ENCODE measurements at regions not wholly inside any gene's neighbourhood (a gene's known extent, or its start where the extent isn't known, plus 50 kb on each side); places are given as distances from the start of the nearest gene placed in this dataset.

DNA sequence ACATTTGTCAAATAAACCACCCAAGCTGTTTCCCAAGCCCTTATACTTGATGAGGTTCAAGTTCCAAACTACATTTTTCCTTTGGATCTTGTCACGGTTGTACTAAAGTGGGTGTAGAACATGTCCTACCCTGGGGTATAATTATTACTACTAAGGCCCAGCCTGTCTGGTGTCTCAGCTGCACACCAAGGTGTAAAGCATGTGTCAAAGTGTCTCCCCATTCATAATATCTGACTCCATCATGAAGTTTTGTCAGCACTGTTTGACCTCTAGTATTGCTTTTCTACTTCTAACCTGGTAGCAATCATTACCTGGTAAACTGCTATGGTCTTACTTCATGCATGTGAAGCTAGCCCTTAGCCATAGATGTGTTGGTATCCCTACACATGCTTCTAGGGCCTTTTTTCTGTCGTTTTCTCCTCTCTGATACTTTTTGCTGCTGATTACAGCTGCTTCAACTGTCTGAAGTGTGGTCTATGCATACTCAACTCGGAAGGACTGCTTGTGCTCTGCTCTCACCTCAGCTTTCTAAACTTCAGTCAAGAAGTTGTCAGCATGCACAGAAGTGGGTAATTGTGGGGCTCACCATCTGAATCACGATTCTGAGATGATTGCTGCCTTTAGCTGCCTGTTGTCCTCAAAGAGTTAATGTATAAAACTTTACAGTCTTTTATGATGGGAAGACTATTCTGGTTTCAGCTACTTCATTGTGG is 445.7 kb upstream of the TRIB2 start:
- TF ChIP-seq, protein P1, sequence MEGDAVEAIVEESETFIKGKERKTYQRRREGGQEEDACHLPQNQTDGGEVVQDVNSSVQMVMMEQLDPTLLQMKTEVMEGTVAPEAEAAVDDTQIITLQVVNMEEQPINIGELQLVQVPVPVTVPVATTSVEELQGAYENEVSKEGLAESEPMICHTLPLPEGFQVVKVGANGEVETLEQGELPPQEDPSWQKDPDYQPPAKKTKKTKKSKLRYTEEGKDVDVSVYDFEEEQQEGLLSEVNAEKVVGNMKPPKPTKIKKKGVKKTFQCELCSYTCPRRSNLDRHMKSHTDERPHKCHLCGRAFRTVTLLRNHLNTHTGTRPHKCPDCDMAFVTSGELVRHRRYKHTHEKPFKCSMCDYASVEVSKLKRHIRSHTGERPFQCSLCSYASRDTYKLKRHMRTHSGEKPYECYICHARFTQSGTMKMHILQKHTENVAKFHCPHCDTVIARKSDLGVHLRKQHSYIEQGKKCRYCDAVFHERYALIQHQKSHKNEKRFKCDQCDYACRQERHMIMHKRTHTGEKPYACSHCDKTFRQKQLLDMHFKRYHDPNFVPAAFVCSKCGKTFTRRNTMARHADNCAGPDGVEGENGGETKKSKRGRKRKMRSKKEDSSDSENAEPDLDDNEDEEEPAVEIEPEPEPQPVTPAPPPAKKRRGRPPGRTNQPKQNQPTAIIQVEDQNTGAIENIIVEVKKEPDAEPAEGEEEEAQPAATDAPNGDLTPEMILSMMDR (IDR thresholded peaks at IDR 0.05; ENCODE audit: low read depth, low read length): no peak
- TF ChIP-seq EZH2phosphoT487 (IDR thresholded peaks at IDR 0.05; ENCODE audit: low read depth): no peak
- H2AFZ ChIP-seq (ENCODE audit: low read depth, low read length): peak overlapping the region; percentile 48; the same call in 1 of the 2 replicates
- no peak overlapping the region for H3K4me3 ChIP-seq (ENCODE audit: low read length)
- H3K4me2 ChIP-seq (ENCODE audit: low read length): peak overlapping the region; percentile 34
- no peaks in the 10 kb centered on the region for H3K9me3 ChIP-seq (ENCODE audit: insufficient read depth, low read length)
- no peaks in the 10 kb centered on the region for H3K79me2 ChIP-seq (ENCODE audit: low read length)
- no peaks in the 10 kb centered on the region for H3K36me3 ChIP-seq (replicated peaks; ENCODE audit: low read depth, low read length)
- no peak overlapping the region for H3K9ac ChIP-seq (ENCODE audit: low read length)
- no peaks in the 10 kb centered on the region for H4K20me1 ChIP-seq (ENCODE audit: insufficient read depth, low read length)
- no peaks in the 10 kb centered on the region for H3K27me3 ChIP-seq (ENCODE audit: low read depth, low read length)
- H3K4me1 ChIP-seq (ENCODE audit: low read length): peaks cover 21% of the 10 kb centered on the region
- H3K27ac ChIP-seq (ENCODE audit: low read length): no peak overlapping the region

DNA sequence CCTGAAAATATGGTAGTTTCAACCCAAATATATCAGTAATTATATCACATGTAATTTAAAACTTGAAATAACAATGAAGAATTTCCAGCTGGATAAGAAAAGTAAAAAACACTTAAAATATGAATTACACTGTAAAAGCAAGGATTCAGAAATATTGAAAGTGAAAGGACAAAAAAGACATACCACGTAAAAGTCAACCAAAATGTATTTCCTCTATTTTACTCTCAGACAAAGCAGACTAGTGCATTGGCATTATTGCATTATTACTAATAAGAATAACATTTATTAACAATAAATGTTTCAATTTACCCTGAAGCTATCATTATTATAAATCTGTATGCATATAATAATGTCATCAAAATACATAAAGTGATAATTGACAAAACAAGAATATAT is 445.1 kb upstream of the TRIB2 start:
- Histone ChIP-seq H3K27me3 (ENCODE audit: low read depth, low read length) (no peaks in the 10 kb centered on the region), H2AFZ (ENCODE audit: low read depth, low read length) (peak overlapping the region; percentile 48; the same call in 1 of the 2 replicates), H3K36me3 (replicated peaks; ENCODE audit: low read depth, low read length) (no peaks in the 10 kb centered on the region), H4K20me1 (ENCODE audit: insufficient read depth, low read length) (no peaks in the 10 kb centered on the region), H3K9ac (ENCODE audit: low read length) (no peak overlapping the region), H3K79me2 (ENCODE audit: low read length) (no peaks in the 10 kb centered on the region), H3K4me3 (ENCODE audit: low read length) (no peak overlapping the region), H3K4me2 (ENCODE audit: low read length) (peak overlapping the region; percentile 34), H3K4me1 (ENCODE audit: low read length) (peaks cover 21% of the 10 kb centered on the region), H3K27ac (ENCODE audit: low read length) (no peak overlapping the region), H3K9me3 (ENCODE audit: insufficient read depth, low read length) (no peaks in the 10 kb centered on the region)
- no peak for TF ChIP-seq EZH2phosphoT487 (IDR thresholded peaks at IDR 0.05; ENCODE audit: low read depth)
- TF ChIP-seq, protein P1 (IDR thresholded peaks at IDR 0.05; ENCODE audit: low read depth, low read length): no peak

DNA sequence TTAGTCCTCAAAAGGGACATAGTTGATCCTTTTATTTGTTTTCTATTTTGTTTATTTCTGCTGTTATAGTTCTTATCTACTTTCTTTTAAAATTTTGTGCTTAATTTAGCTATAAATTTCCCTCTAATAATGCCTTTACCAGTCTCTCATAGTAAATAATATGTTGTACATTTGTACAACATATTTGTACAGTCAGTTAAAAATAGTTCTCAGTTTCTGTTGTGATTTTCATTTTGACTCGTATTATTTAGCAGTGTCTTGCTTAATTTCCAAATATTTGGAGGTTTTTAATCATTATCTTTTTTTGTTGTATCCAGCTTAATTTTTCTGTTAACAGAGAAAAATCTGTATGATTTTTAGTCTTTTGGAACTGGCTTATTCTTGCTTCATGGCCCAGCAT is 443.6 kb upstream of the TRIB2 start:
- Histone ChIP-seq H3K36me3 (replicated peaks; ENCODE audit: low read depth, low read length) (no peaks in the 10 kb centered on the region), H3K27ac (ENCODE audit: low read length) (no peak overlapping the region), H3K4me2 (ENCODE audit: low read length) (no peak overlapping the region), H3K4me3 (ENCODE audit: low read length) (no peak overlapping the region), H3K79me2 (ENCODE audit: low read length) (no peaks in the 10 kb centered on the region), H4K20me1 (ENCODE audit: insufficient read depth, low read length) (no peaks in the 10 kb centered on the region), H3K9me3 (ENCODE audit: insufficient read depth, low read length) (no peaks in the 10 kb centered on the region), H2AFZ (ENCODE audit: low read depth, low read length) (no peak overlapping the region), H3K27me3 (ENCODE audit: low read depth, low read length) (no peaks in the 10 kb centered on the region), H3K4me1 (ENCODE audit: low read length) (peaks cover 21% of the 10 kb centered on the region), H3K9ac (ENCODE audit: low read length) (no peak overlapping the region)
- TF ChIP-seq, protein P1 (IDR thresholded peaks at IDR 0.05; ENCODE audit: low read depth, low read length): no peak
- no peak for TF ChIP-seq EZH2phosphoT487 (IDR thresholded peaks at IDR 0.05; ENCODE audit: low read depth)

DNA sequence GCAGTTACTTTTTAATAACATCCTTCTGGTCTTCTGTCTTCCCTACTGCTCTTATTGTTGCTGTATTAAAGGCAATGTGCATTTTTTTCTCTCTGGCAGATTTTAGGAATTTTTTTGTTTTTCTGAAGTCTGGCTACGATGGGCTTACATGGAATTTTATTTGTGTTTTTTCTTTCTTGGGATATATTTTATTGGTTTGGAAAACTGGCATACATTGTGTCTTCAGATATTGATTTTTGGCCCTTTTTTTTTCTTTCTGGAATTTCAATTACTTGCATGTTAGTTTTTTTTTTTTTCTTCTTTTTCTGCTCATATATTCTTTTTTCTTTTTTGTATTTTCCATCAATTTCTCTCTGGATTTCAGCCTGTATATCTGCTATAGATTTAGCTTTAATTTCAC is 442.1 kb upstream of the TRIB2 start:
- no peaks in the 10 kb centered on the region for H3K79me2 ChIP-seq (ENCODE audit: low read length)
- H2AFZ ChIP-seq (ENCODE audit: low read depth, low read length): no peak overlapping the region
- no peak overlapping the region for H3K27ac ChIP-seq (ENCODE audit: low read length)
- H3K27me3 ChIP-seq (ENCODE audit: low read depth, low read length): no peaks in the 10 kb centered on the region
- peaks cover 21% of the 10 kb centered on the region for H3K4me1 ChIP-seq (ENCODE audit: low read length)
- H3K4me2 ChIP-seq (ENCODE audit: low read length): no peak overlapping the region
- TF ChIP-seq, protein P1 (IDR thresholded peaks at IDR 0.05; ENCODE audit: low read depth, low read length): no peak
- TF ChIP-seq EZH2phosphoT487 (IDR thresholded peaks at IDR 0.05; ENCODE audit: low read depth): no peak
- no peak overlapping the region for H3K9ac ChIP-seq (ENCODE audit: low read length)
- H3K4me3 ChIP-seq (ENCODE audit: low read length): no peak overlapping the region
- H4K20me1 ChIP-seq (ENCODE audit: insufficient read depth, low read length): no peaks in the 10 kb centered on the region
- no peaks in the 10 kb centered on the region for H3K9me3 ChIP-seq (ENCODE audit: insufficient read depth, low read length)
- no peaks in the 10 kb centered on the region for H3K36me3 ChIP-seq (replicated peaks; ENCODE audit: low read depth, low read length)
